ENCODE measurements at regions not wholly inside any gene's neighbourhood (a gene's known extent, or its start where the extent isn't known, plus 50 kb on each side); places are given as distances from the start of the nearest gene placed in this dataset.

GRCh38 chr5:75002271-75002670 lies 50.1 kb downstream of the GCNT4 start:
- no peak overlapping the region for H3K4me3 ChIP-seq
- H3K27me3 ChIP-seq (replicated peaks in 1 of 2; ENCODE audit: control insufficient read depth in 2 of 2, insufficient read depth in 2 of 2, low read length in 1 of 2) = no peaks in the 10 kb centered on the region
- no TSS peak for BruUV-seq (replicated peaks)
- in situ Hi-C loops (cut with MboI) = no loop called here
- 31% methylated on average over 4 of the region's 4 CpGs for WGBS (ENCODE audit: insufficient coverage, insufficient replicate concordance, low lambda C conversion rate, missing lambda C conversion rate)
- TF ChIP-seq CTCF (IDR thresholded peaks at IDR 0.05 in 2 of 3, conservative IDR thresholded peaks at IDR 0.05 in 1 of 3; ENCODE audit: control insufficient read depth in 2 of 3, extremely low read depth in 1 of 3, insufficient read depth in 1 of 3, low read depth in 3 of 3, low read length in 3 of 3) (no peak), HDAC6 (IDR thresholded peaks at IDR 0.05; ENCODE audit: unreplicated experiment) (no peak), ZNF622 (IDR thresholded peaks at IDR 0.05) (no peak), ZNF592 (IDR thresholded peaks at IDR 0.05) (no peak), HCFC1 (IDR thresholded peaks at IDR 0.05; ENCODE audit: low read length) (no peak), MYB (IDR thresholded peaks at IDR 0.05; ENCODE audit: borderline replicate concordance, low read depth, low read length) (no peak), CUX1 (IDR thresholded peaks at IDR 0.05; ENCODE audit: insufficient replicate concordance, low read depth, low read length) (no peak), BHLHE40 (IDR thresholded peaks at IDR 0.05; ENCODE audit: borderline replicate concordance in 1 of 2, low read depth in 2 of 2, low read length in 1 of 2) (no peak), SPI1 (IDR thresholded peaks at IDR 0.05; ENCODE audit: borderline replicate concordance, insufficient read depth, low read depth, low read length) (no peak), NR2F1 (conservative IDR thresholded peaks at IDR 0.05) (no peak)
- no peak overlapping the region for H2AFZ ChIP-seq (ENCODE audit: control insufficient read depth, low read depth, low read length)
- DNase-seq (ENCODE audit: low read depth, low spot score) = no peak
- ChIA-PET CTCF (no interaction called here), SMC1A (ENCODE audit: uncharacterized antibody, unreplicated experiment) (no interaction called here), RAD21 (ENCODE audit: unreplicated experiment) (no interaction called here), POLR2A (no interaction called here)
- intact Hi-C loops (cut with micrococcal nuclease; ENCODE audit: unreplicated experiment) = no loop called here
- H3K4me1 ChIP-seq (ENCODE audit: control insufficient read depth, insufficient read depth, low read length) = no peaks in the 10 kb centered on the region
- FAIRE-seq = no peak
- no peak overlapping the region for H3K9ac ChIP-seq (ENCODE audit: control insufficient read depth, insufficient read depth, low read length)
- no peak overlapping the region for H3K4me2 ChIP-seq (ENCODE audit: control insufficient read depth, insufficient read depth)
- no peak overlapping the region for H3K27ac ChIP-seq (ENCODE audit: control insufficient read depth, insufficient read depth)
- no peak for ATAC-seq
- no peaks in the 10 kb centered on the region for H3K36me3 ChIP-seq (ENCODE audit: control insufficient read depth in 2 of 2, insufficient read depth in 2 of 2, low read length in 1 of 2)
- no peaks in the 10 kb centered on the region for H4K20me1 ChIP-seq (ENCODE audit: control insufficient read depth, insufficient read depth)
- H3K79me2 ChIP-seq (ENCODE audit: control insufficient read depth, insufficient read depth, low read length) = no peaks in the 10 kb centered on the region
- H3K9me3 ChIP-seq (replicated peaks; ENCODE audit: control insufficient read depth, insufficient read depth, low read length) = peaks cover 3% of the 10 kb centered on the region; the same call in 1 of the 3 replicates
